HL-60 (cell line): ENCODE measurements at regions not wholly inside any gene's neighbourhood (a gene's known extent, or its start where the extent isn't known, plus 50 kb on each side); places are given as distances from the start of the nearest gene placed in this dataset.

Source experiments
- CTCF ChIP-seq: IDR thresholded peaks from one replicate; pipeline ENCODE4 v1.5.1; 2011; ENCODE audit warnings: low read length, control low read depth, inconsistent platforms; ENCODE audit not compliant: insufficient read depth
- GABPA ChIP-seq: IDR thresholded peaks from 2 replicates; pipeline ENCODE4 v1.6.1; 2012; ENCODE audit warnings: low read depth
- POLR2AphosphoS5 ChIP-seq: IDR thresholded peaks from 2 replicates; pipeline ENCODE4 v1.6.1; 2012; ENCODE audit warnings: low read depth
- SPI1 ChIP-seq: IDR thresholded peaks from 2 replicates; pipeline ENCODE4 v1.6.1; 2012; ENCODE audit warnings: low read depth, mild to moderate bottlenecking, borderline replicate concordance

DNA sequence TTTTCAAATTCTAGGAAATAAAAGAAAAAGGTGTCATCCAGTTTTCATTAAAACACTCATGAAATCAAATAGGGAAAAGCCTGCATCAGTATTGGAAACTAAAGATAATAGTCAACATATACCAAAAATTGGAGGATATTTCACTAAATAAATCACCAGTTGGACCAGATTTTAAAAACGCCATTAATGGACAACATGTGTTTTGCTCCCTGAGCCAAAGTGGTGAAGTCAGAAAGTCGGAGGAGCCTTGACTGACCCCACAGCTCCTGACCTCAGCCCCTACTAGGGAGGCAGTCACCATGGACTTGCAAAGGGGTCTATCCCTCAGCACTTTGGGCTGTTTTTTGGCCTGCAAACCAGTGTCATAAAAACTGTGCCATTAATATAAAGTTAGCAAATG, 98.3 kb upstream of the SEC61G start:
- TF ChIP-seq CTCF (no peak), POLR2AphosphoS5 (no peak), GABPA (no peak), SPI1 (no peak)
